ENCODE measurements at regions not wholly inside any gene's neighbourhood (a gene's known extent, or its start where the extent isn't known, plus 50 kb on each side); places are given as distances from the start of the nearest gene placed in this dataset.
A peak's percentile ranks its signal among the peaks of the same experiment; 100 is the strongest.

GRCh38 chr11:133712051-133712560 is 133.2 kb downstream of the SPATA19 start:
- DNase-seq (peak in 3 of 5 donors; percentile 18 to 83 (median 55)), FAIRE-seq (no peak)
- Histone ChIP-seq H3K36me3 (ENCODE audit: control insufficient read depth in 2 of 3, insufficient read depth in 3 of 3, low read length in 3 of 3) (no peaks in the 10 kb centered on the region), H3K9me3 (ENCODE audit: control insufficient read depth in 2 of 3, insufficient read depth in 1 of 3, low read length in 3 of 3) (no peaks in the 10 kb centered on the region), H3K27ac (ENCODE audit: low read depth in 2 of 2, low read length in 2 of 2) (no peak overlapping the region), H3K9ac (ENCODE audit: low read length in 3 of 3) (no peak overlapping the region), H3K4me1 (ENCODE audit: control insufficient read depth in 2 of 3, insufficient read depth in 2 of 3, low read depth in 1 of 3, low read length in 3 of 3) (no peaks in the 10 kb centered on the region), H3K4me3 (ENCODE audit: low read length in 3 of 3) (no peak overlapping the region), H3K27me3 (ENCODE audit: control insufficient read depth, insufficient read depth, low read length) (no peaks in the 10 kb centered on the region)
- TF ChIP-seq, protein P1, sequence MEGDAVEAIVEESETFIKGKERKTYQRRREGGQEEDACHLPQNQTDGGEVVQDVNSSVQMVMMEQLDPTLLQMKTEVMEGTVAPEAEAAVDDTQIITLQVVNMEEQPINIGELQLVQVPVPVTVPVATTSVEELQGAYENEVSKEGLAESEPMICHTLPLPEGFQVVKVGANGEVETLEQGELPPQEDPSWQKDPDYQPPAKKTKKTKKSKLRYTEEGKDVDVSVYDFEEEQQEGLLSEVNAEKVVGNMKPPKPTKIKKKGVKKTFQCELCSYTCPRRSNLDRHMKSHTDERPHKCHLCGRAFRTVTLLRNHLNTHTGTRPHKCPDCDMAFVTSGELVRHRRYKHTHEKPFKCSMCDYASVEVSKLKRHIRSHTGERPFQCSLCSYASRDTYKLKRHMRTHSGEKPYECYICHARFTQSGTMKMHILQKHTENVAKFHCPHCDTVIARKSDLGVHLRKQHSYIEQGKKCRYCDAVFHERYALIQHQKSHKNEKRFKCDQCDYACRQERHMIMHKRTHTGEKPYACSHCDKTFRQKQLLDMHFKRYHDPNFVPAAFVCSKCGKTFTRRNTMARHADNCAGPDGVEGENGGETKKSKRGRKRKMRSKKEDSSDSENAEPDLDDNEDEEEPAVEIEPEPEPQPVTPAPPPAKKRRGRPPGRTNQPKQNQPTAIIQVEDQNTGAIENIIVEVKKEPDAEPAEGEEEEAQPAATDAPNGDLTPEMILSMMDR (IDR thresholded peaks at IDR 0.05; ENCODE audit: borderline replicate concordance, extremely low read depth, insufficient read depth) = no peak
- intact Hi-C loops (cut with DNase I) = no loop called here

DNA sequence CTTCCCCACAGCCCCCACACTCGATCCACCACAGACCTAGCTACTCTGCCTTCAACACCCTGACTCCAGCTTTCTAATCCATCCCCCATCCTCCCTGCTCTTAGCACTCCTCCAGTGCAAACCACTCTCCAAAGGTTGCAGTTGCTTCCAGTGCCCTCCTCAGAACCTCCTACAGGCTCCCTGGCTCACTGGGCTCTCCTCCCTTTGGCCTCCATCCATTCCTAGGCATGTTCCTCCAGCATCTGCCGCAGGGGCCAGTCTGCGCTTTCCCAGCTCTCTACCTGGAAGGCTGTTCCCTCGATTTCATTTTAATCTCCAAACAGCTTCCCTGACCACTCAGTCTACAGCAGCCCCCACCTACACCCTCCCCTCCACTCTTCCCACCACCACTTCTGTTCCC is 133.8 kb downstream of the SPATA19 start:
- TF ChIP-seq, protein P1 (IDR thresholded peaks at IDR 0.05; ENCODE audit: borderline replicate concordance, extremely low read depth, insufficient read depth) = no peak
- Histone ChIP-seq H3K9me3 (ENCODE audit: control insufficient read depth in 2 of 3, insufficient read depth in 1 of 3, low read length in 3 of 3) (no peaks in the 10 kb centered on the region), H3K4me1 (ENCODE audit: control insufficient read depth in 2 of 3, insufficient read depth in 2 of 3, low read depth in 1 of 3, low read length in 3 of 3) (no peaks in the 10 kb centered on the region), H3K4me3 (ENCODE audit: low read length in 3 of 3) (no peak overlapping the region), H3K36me3 (ENCODE audit: control insufficient read depth in 2 of 3, insufficient read depth in 3 of 3, low read length in 3 of 3) (no peaks in the 10 kb centered on the region), H3K27me3 (ENCODE audit: control insufficient read depth, insufficient read depth, low read length) (no peaks in the 10 kb centered on the region), H3K27ac (ENCODE audit: low read depth in 2 of 2, low read length in 2 of 2) (no peak overlapping the region), H3K9ac (ENCODE audit: low read length in 3 of 3) (no peak overlapping the region)
- DNase-seq (peak in 2 of 5 donors; percentile 25 to 33), FAIRE-seq (no peak)
- intact Hi-C loops (cut with DNase I) = no loop called here

- H3K4me3 ChIP-seq (ENCODE audit: low read length in 3 of 3) = no peak overlapping the region
- H3K36me3 ChIP-seq (ENCODE audit: control insufficient read depth in 2 of 3, insufficient read depth in 3 of 3, low read length in 3 of 3) = no peaks in the 10 kb centered on the region
- TF ChIP-seq, protein P1 (IDR thresholded peaks at IDR 0.05; ENCODE audit: borderline replicate concordance, extremely low read depth, insufficient read depth) = no peak
- intact Hi-C loops (cut with DNase I) = no loop called here
- DNase-seq = peak in 1 of 5 donors; percentile 16
- no peak overlapping the region for H3K9ac ChIP-seq (ENCODE audit: low read length in 3 of 3)
- H3K27me3 ChIP-seq (ENCODE audit: control insufficient read depth, insufficient read depth, low read length) = no peaks in the 10 kb centered on the region
- no peak overlapping the region for H3K27ac ChIP-seq (ENCODE audit: low read depth in 2 of 2, low read length in 2 of 2)
- no peaks in the 10 kb centered on the region for H3K9me3 ChIP-seq (ENCODE audit: control insufficient read depth in 2 of 3, insufficient read depth in 1 of 3, low read length in 3 of 3)
- H3K4me1 ChIP-seq (ENCODE audit: control insufficient read depth in 2 of 3, insufficient read depth in 2 of 3, low read depth in 1 of 3, low read length in 3 of 3) = no peaks in the 10 kb centered on the region
- no peak for FAIRE-seq
Measured at GRCh38 chr11:133710681-133711240, 134.6 kb downstream of the SPATA19 start.

DNA sequence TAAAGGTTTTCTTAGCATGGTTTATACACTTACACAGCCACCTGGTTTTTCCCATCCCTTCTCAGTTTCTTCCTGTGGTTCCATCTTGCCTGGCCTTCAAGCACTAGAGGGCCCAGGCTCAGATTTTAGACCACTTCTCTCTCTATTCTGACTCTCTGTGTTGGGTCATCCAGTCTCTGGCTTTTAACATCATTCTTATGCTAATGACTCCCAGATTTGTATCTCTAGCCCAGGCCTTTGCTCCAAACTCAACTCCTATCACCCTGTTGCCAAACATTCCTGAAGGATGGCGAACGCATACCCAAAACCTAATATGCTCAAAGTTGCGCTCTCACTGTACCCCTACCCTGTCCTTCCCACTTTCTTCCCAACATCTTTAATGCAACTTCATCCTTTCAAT is 135.1 kb downstream of the SPATA19 start:
- no peaks in the 10 kb centered on the region for H3K9me3 ChIP-seq (ENCODE audit: control insufficient read depth in 2 of 3, insufficient read depth in 1 of 3, low read length in 3 of 3)

More for the DNA sequence above, 135.1 kb downstream of the SPATA19 start:
- no peak for FAIRE-seq
- H3K27ac ChIP-seq (ENCODE audit: low read depth in 2 of 2, low read length in 2 of 2) = no peak overlapping the region
- H3K4me1 ChIP-seq (ENCODE audit: control insufficient read depth in 2 of 3, insufficient read depth in 2 of 3, low read depth in 1 of 3, low read length in 3 of 3) = no peaks in the 10 kb centered on the region
- intact Hi-C loops (cut with DNase I) = no loop called here
- no peak overlapping the region for H3K4me3 ChIP-seq (ENCODE audit: low read length in 3 of 3)
- no peak overlapping the region for H3K9ac ChIP-seq (ENCODE audit: low read length in 3 of 3)
- TF ChIP-seq, protein P1 (IDR thresholded peaks at IDR 0.05; ENCODE audit: borderline replicate concordance, extremely low read depth, insufficient read depth) = no peak
- H3K27me3 ChIP-seq (ENCODE audit: control insufficient read depth, insufficient read depth, low read length) = no peaks in the 10 kb centered on the region
- no peak for DNase-seq
- no peaks in the 10 kb centered on the region for H3K36me3 ChIP-seq (ENCODE audit: control insufficient read depth in 2 of 3, insufficient read depth in 3 of 3, low read length in 3 of 3)
